Choroid plexus epithelial cell (primary cell): ENCODE measurements at regions not wholly inside any gene's neighbourhood (a gene's known extent, or its start where the extent isn't known, plus 50 kb on each side); places are given as distances from the start of the nearest gene placed in this dataset.
A peak's percentile ranks its signal among the peaks of the same experiment; 100 is the strongest.

Experiments
- DNase-seq: peaks from one replicate; pipeline ENCODE4 v3.0.0-alpha.2; 2010; ENCODE audit warnings: low read depth
- H3K4me3 ChIP-seq: 2 replicates; pipeline ENCODE4 v1.5.1; 2011; ENCODE audit warnings: low read depth, mild to moderate bottlenecking, control low read depth, low read length, moderate library complexity
- TF ChIP-seq, protein P1 (sequence below): conservative IDR thresholded peaks from 2 replicates; pipeline ENCODE4 v1.5.1; 2011; ENCODE audit warnings: low read depth, mild to moderate bottlenecking, control low read depth, inconsistent platforms, low read length, moderate library complexity

DNA sequence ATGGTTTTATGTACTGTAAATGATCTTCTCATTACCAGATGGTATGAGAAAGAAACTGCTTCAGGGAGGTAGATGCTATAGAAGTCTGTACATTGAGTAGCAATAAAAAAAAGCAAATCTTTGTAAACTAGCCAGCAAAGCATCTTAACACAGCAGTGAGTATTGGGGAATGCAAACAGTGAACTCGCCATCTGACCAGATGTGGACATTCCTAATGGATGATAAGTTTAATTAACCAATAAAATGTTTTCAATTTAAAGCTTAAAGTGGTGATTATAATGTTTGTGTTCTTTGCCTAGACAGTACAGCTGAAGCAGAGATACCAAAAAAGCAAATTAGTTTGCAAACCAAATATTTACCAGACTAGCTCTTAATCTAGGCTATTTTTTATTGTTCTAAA lies 1144.2 kb downstream of the FAT4 start:
- no peak overlapping the region for H3K4me3 ChIP-seq
- TF ChIP-seq, protein P1, sequence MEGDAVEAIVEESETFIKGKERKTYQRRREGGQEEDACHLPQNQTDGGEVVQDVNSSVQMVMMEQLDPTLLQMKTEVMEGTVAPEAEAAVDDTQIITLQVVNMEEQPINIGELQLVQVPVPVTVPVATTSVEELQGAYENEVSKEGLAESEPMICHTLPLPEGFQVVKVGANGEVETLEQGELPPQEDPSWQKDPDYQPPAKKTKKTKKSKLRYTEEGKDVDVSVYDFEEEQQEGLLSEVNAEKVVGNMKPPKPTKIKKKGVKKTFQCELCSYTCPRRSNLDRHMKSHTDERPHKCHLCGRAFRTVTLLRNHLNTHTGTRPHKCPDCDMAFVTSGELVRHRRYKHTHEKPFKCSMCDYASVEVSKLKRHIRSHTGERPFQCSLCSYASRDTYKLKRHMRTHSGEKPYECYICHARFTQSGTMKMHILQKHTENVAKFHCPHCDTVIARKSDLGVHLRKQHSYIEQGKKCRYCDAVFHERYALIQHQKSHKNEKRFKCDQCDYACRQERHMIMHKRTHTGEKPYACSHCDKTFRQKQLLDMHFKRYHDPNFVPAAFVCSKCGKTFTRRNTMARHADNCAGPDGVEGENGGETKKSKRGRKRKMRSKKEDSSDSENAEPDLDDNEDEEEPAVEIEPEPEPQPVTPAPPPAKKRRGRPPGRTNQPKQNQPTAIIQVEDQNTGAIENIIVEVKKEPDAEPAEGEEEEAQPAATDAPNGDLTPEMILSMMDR = no peak
- peak; percentile 6 for DNase-seq

DNA sequence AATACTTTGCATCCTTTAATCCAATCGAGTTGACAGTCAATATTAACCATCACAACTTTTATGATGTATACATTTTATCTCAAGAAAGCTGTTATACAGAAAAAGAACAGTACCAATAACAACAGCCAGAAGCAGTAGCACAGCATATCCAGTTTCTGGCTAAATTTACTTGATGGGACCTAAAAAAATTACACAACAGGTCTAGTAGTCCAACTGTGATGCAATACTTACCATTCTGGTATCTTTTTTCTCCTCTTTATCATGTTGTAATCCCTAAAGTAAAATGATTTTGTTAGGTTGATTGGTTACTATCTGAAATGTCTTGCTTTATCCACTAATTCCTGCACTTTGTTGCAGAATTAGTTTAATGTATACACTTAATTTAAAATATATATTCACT lies 1150.6 kb downstream of the FAT4 start:
- TF ChIP-seq, protein P1 = no peak
- peak; percentile 8 for DNase-seq
- no peak overlapping the region for H3K4me3 ChIP-seq

DNA sequence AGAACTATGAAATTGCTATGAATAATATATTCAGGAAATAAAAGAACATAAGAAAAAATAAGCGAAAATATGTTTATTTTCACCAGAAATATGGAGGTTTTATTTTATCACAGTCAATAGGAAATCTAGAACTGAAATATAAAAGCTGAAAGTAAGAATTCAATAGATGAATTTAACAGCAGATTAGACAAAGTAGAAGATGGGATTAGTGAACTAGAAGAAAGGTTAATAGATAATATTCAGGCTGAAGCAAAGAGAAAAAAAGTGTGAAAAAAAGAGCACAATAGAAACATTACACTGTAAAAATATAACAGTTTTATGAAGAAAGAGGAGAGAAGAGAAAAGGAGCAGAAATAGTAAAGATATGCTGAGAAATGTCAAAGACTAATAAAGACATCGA lies 1152.1 kb downstream of the FAT4 start:
- TF ChIP-seq, protein P1 = no peak
- no peak overlapping the region for H3K4me3 ChIP-seq
- DNase-seq = no peak

DNA sequence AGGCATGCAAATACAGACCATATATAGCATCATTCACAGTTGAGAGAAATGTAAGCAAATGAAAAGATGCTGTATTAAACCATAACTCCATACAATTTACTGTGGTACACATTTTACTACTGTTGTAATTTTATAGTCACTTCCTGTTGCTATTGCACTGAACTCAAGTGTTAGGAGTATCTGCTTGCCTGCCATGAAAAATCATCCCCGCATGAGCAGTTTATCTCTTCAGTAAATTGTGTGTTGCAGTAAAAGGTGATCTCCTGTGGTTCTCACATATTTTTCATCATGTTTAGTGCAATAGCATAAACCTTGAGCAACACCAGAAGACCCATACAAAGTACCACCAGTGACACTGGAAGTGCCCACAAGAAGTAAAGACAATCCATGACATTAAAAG lies 1153.4 kb downstream of the FAT4 start:
- H3K4me3 ChIP-seq = no peak overlapping the region
- TF ChIP-seq, protein P1 = no peak
- no peak for DNase-seq

DNA sequence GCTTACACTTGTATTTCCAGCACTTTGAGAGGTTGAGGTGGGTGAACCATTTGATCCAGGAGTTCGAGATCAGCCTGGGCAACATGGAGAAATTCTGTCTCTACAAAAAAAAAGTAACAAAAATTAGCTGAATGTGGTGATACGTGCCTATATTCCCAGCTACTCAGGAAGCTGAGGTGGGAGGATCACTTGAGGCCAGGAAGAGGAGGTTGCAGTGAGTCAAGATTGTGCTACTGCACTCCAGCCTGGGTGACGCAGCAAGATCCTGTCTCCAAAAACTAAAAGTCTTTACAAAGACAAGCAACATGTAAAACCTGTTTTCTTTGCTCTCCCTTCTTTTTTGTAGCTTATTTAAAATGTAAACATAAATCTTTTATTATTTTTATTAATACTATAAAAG lies 1156.1 kb downstream of the FAT4 start:
- peak; percentile 42 for DNase-seq
- TF ChIP-seq, protein P1 = no peak
- H3K4me3 ChIP-seq = no peak overlapping the region

DNA sequence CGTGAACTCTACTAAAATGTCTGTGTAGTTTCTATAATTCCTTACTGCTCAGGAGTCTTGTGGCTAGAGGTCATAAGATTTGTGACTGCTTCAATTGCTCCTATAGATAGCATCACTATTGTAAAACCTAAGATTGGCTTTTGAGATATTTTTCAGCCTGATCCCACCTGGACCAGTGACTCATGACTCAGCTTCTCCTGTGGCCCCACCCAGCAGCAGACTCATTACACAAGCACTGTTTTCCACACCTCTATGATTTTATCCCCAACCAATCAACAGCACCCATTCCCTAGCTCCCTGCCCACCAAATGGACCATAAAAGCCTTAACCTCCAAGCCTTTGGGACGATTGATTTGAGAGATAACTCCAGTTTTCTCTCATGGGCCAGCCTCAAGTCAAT lies 1157.0 kb upstream of the INTU start:
- DNase-seq = no peak
- TF ChIP-seq, protein P1 = no peak
- no peak overlapping the region for H3K4me3 ChIP-seq

DNA sequence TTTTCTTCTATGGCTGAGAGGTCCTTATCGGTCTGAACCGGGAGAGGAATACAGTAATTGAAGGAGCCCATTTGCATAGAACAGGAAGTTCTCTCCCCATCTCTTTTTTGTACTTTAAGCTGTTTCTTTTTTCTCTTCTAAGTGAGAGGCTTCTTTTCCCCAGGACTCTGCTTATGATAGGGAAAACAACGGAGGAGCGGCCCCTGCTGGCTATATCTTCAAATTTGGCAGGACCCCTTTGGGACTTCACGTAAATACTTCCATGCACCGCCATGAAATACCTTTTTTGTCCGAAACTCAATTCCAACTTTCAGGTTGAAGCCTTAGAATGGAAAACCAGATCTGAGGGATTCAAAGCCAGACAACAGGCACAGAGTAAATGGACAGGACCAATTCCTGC lies 1153.0 kb upstream of the INTU start:
- TF ChIP-seq, protein P1 = peak; percentile 8
- DNase-seq = no peak
- no peak overlapping the region for H3K4me3 ChIP-seq
